PC-9 (cell line): ENCODE measurements at regions not wholly inside any gene's neighbourhood (a gene's known extent, or its start where the extent isn't known, plus 50 kb on each side); places are given as distances from the start of the nearest gene placed in this dataset.

ENCODE experiments used
- EZH2 ChIP-seq: fragments of 200-600 bp; sonication (generic); IDR thresholded peaks from 2 replicates; pipeline ENCODE4 v1.8.0; 2017; ENCODE audit warnings: antibody characterized with exemption, low read depth
- TF ChIP-seq, protein P1 (sequence below): fragments of 200-600 bp; sonication (generic); conservative IDR thresholded peaks from 2 replicates; pipeline ENCODE4 v1.6.1; 2017; ENCODE audit warnings: mixed run types, antibody characterized with exemption, mild to moderate bottlenecking, moderate library complexity

DNA sequence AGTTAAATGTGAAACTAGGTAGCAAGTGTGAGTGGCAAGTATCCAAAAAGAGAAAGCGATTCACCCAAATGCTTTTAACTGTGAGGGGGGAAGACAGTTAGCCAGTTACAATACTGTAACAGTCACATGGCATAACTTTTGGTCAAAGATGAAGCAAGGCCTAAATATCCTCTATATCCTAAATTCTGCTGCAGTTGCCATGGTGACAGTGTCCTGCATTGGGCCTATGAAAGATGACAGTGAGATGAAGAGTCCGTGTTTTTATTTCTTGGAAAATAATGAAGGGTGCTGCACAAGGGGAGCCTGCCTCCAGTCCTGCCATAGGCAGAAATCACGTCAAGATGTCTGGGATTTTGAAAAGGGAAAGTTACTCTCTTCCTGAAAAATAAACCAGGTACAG, 534.6 kb downstream of the NTRK2 start:
- TF ChIP-seq, protein P1, sequence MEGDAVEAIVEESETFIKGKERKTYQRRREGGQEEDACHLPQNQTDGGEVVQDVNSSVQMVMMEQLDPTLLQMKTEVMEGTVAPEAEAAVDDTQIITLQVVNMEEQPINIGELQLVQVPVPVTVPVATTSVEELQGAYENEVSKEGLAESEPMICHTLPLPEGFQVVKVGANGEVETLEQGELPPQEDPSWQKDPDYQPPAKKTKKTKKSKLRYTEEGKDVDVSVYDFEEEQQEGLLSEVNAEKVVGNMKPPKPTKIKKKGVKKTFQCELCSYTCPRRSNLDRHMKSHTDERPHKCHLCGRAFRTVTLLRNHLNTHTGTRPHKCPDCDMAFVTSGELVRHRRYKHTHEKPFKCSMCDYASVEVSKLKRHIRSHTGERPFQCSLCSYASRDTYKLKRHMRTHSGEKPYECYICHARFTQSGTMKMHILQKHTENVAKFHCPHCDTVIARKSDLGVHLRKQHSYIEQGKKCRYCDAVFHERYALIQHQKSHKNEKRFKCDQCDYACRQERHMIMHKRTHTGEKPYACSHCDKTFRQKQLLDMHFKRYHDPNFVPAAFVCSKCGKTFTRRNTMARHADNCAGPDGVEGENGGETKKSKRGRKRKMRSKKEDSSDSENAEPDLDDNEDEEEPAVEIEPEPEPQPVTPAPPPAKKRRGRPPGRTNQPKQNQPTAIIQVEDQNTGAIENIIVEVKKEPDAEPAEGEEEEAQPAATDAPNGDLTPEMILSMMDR, result no peak
- TF ChIP-seq EZH2, result no peak
